A673 (cell line): ENCODE measurements at regions not wholly inside any gene's neighbourhood (a gene's known extent, or its start where the extent isn't known, plus 50 kb on each side); places are given as distances from the start of the nearest gene placed in this dataset.

ENCODE experiments used
- BruUV-seq: library from RNA; stranded (reverse); fragments of 400-500 nt; replicated peaks from 2 replicates; lab custom pipeline; 2021; lab: Mats Ljungman, UMichigan
- CTCF ChIA-PET: fragments of 300-600 bp; sonication (Branson Sonifier 250); formaldehyde crosslinking; loops from one replicate; lab custom pipeline; 2022; ENCODE audit warnings: antibody characterized with exemption; lab: Charles Lee
- POLR2A ChIA-PET: fragments of 300-600 bp; sonication (Branson Sonifier 250); formaldehyde crosslinking; loops from one replicate; lab custom pipeline; 2022; ENCODE audit warnings: antibody characterized with exemption; ENCODE audit not compliant: low non-redundant PET; lab: Charles Lee
- DNase-seq: peaks from one replicate; pipeline ENCODE4 v3.0.0-alpha.2; 2015; ENCODE audit warnings: low spot score
- H3K27ac ChIP-seq: fragments of 200-600 bp; sonication (generic); 2 replicates; pipeline ENCODE4 v1.5.1; 2016; ENCODE audit warnings: mixed run types, low read depth, mild to moderate bottlenecking, mixed read lengths, antibody characterized with exemption, low read length; ENCODE audit not compliant: poor library complexity, severe bottlenecking
- H3K27me3 ChIP-seq: fragments of 200-600 bp; sonication (generic); replicated peaks from 2 replicates; pipeline ENCODE4 v1.6.1; 2017; ENCODE audit warnings: mixed run types, low read depth, mild to moderate bottlenecking, mixed read lengths, antibody characterized with exemption, low read length; ENCODE audit not compliant: insufficient read depth, poor library complexity
- H3K36me3 ChIP-seq: fragments of 200-600 bp; sonication (generic); 2 replicates; pipeline ENCODE4 v1.6.1; 2016; ENCODE audit warnings: mixed run types, mild to moderate bottlenecking, mixed read lengths, antibody characterized with exemption, low read length; ENCODE audit not compliant: insufficient read depth, poor library complexity, severe bottlenecking
- H3K4me1 ChIP-seq: fragments of 200-600 bp; sonication (generic); 2 replicates; pipeline ENCODE4 v1.6.1; 2017; ENCODE audit warnings: mixed run types, mild to moderate bottlenecking, mixed read lengths, antibody characterized with exemption, low read length; ENCODE audit not compliant: insufficient read depth, poor library complexity, severe bottlenecking
- H3K4me3 ChIP-seq: fragments of 200-600 bp; sonication (generic); 2 replicates; pipeline ENCODE4 v1.5.1; 2016; ENCODE audit warnings: low read depth, mixed run types, mild to moderate bottlenecking, mixed read lengths, low read length; ENCODE audit not compliant: poor library complexity, severe bottlenecking
- H3K9me3 ChIP-seq: fragments of 200-600 bp; sonication (generic); 2 replicates; pipeline ENCODE4 v1.6.1; 2016; ENCODE audit warnings: mixed run types, low read depth, mild to moderate bottlenecking, mixed read lengths, antibody characterized with exemption, low read length; ENCODE audit not compliant: poor library complexity, severe bottlenecking
- EZH2 ChIP-seq: fragments of 200-600 bp; sonication (generic); IDR thresholded peaks from 2 replicates; pipeline ENCODE4 v1.6.1; 2017; ENCODE audit warnings: borderline replicate concordance, low read depth, mild to moderate bottlenecking, mixed read lengths, antibody characterized with exemption, low read length; ENCODE audit not compliant: poor library complexity, severe bottlenecking
- intact Hi-C: fragments of 100-400 bp; cut with micrococcal nuclease; formaldehyde crosslinking; loops from one replicate; pipeline ENCODE4 v1.10.0; 2022; ENCODE audit not compliant: unreplicated experiment
- TF ChIP-seq, protein P1 (sequence below): fragments of 300-800, 200-600 bp; sonication (generic); conservative IDR thresholded peaks from 2 replicates; pipeline ENCODE4 v1.5.1; 2017; ENCODE audit warnings: low read depth, mild to moderate bottlenecking, antibody characterized with exemption, low read length, moderate library complexity, mixed read lengths

DNA sequence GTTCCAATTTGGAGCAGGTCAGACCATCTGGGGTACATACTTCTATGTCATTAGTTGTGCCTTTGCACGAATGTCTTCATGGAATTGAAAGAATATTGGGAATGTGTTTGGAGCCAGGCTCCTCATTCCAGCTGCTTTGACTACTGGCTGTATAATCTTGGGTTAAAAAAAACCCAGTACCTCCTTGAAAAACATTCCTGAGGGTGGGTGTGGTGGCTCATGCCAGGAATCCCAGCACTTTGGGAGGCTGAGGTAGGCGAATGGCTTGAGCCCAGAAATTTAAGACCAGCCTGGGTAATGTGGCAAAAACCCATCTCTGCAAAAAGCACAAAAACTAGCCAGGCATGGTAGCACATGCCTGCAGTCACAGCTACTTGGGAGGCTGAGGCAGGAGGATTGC, 125.6 kb downstream of the TTC8 start:
- Histone ChIP-seq H3K27me3 (peaks cover 3% of the 10 kb centered on the region), H3K4me1 (no peaks in the 10 kb centered on the region), H3K4me3 (no peak overlapping the region), H3K9me3 (no peaks in the 10 kb centered on the region), H3K27ac (no peak overlapping the region), H3K36me3 (no peaks in the 10 kb centered on the region)
- DNase-seq = no peak
- intact Hi-C loops = no loop called here
- TF ChIP-seq EZH2 = no peak
- TF ChIP-seq, protein P1, sequence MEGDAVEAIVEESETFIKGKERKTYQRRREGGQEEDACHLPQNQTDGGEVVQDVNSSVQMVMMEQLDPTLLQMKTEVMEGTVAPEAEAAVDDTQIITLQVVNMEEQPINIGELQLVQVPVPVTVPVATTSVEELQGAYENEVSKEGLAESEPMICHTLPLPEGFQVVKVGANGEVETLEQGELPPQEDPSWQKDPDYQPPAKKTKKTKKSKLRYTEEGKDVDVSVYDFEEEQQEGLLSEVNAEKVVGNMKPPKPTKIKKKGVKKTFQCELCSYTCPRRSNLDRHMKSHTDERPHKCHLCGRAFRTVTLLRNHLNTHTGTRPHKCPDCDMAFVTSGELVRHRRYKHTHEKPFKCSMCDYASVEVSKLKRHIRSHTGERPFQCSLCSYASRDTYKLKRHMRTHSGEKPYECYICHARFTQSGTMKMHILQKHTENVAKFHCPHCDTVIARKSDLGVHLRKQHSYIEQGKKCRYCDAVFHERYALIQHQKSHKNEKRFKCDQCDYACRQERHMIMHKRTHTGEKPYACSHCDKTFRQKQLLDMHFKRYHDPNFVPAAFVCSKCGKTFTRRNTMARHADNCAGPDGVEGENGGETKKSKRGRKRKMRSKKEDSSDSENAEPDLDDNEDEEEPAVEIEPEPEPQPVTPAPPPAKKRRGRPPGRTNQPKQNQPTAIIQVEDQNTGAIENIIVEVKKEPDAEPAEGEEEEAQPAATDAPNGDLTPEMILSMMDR = no peak
- CTCF ChIA-PET = no interaction called here
- POLR2A ChIA-PET = no interaction called here
- BruUV-seq = no TSS peak

DNA sequence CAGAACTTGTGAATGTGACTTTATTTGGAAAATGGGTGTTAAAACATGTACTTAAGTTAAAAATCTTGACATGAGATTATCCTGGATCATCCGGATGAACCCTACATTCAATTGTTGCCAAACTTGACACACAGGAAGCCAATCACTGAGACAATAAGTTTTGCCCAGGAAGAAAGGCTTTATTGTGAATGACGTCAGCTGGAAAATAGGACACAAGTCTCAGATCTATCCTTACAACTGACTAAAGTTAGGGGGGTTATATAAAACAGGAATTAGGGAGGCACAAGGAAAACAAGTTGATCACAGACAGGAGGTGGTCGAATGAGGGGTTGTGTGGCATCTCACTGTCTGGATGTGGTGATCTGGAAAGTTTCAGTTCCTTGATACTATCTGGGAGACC, 126.9 kb downstream of the TTC8 start:
- BruUV-seq = no TSS peak
- H3K27me3 ChIP-seq = peaks cover 3% of the 10 kb centered on the region
- H3K4me3 ChIP-seq = no peak overlapping the region
- no peaks in the 10 kb centered on the region for H3K4me1 ChIP-seq
- ChIA-PET CTCF (no interaction called here), POLR2A (no interaction called here)
- H3K27ac ChIP-seq = no peak overlapping the region
- H3K9me3 ChIP-seq = no peaks in the 10 kb centered on the region
- H3K36me3 ChIP-seq = no peaks in the 10 kb centered on the region
- no peak for DNase-seq
- TF ChIP-seq EZH2 = no peak
- TF ChIP-seq, protein P1 = no peak
- intact Hi-C loops = no loop called here

DNA sequence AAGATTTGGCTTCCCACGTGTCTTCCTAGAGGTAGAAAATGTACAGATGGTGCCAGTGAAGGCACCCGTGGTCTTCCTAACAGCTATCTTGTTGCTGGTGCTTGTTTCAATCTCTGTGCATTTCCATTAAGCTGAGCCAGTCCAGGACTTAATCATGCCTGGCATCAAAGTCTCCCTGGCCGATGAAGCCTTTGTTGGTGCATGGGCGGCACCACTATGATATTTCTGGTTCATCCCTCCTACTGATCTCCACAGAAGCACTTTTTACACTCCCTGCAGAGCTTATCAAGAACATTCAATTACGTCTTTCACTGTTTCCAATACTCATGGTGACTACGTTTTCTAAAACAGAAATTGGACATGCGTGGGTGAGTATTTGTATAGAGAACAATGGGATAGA, 128.4 kb downstream of the TTC8 start:
- no peaks in the 10 kb centered on the region for H3K36me3 ChIP-seq
- ChIA-PET CTCF (no interaction called here), POLR2A (no interaction called here)
- no peaks in the 10 kb centered on the region for H3K9me3 ChIP-seq
- no peak overlapping the region for H3K27ac ChIP-seq
- intact Hi-C loops = no loop called here
- peaks cover 2% of the 10 kb centered on the region for H3K27me3 ChIP-seq
- no TSS peak for BruUV-seq
- no peak for DNase-seq
- TF ChIP-seq EZH2 = no peak
- TF ChIP-seq, protein P1 = no peak
- no peak overlapping the region for H3K4me3 ChIP-seq
- no peaks in the 10 kb centered on the region for H3K4me1 ChIP-seq
